M059J (cell line): ENCODE measurements at regions not wholly inside any gene's neighbourhood (a gene's known extent, or its start where the extent isn't known, plus 50 kb on each side); places are given as distances from the start of the nearest gene placed in this dataset.

ENCODE experiments used
- DNase-seq: peaks from one replicate; pipeline ENCODE4 v3.0.0-alpha.2; 2012; ENCODE audit warnings: low read depth

- peak; percentile 73 for DNase-seq
These were observed 300.5 kb downstream of the KLF6 start for GRCh38 chr10:3484306-3485056.

- DNase-seq = peak; percentile 93
These were observed 302.6 kb downstream of the KLF6 start for GRCh38 chr10:3482200-3482993.

DNA sequence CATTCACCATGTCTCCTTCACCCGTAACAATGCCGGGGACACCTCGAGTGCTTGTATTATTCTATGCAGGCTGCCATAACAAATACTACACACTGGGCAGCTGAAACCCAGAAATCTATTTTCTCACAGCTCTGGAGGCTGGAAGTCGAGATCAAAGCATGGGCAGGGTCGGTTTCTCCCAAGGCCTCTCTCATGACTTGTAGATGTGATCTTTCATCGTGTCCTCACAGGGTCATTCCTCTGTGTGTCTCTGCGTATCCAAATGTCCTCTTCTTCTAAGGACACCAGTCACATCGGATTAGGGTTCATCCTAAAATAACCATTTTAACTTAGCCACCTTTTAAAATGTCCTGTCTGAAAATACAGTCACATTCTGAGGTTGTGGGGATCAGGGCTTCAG lies 303.5 kb downstream of the KLF6 start:
- no peak for DNase-seq

DNA sequence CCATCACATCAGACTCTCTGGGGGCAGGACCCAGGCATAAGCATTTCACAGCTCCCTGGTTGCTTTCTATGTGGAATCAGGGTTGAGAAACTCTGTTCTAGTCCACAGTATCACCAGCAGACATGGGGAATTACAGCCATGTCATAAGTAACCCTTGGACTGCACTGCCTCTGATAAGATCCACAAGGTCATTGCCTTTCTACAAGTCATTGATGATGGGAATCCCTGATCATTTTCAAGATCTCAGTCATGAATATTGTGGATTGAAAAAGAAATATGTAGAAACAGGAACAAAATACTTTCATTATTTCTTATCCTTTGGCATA lies 304.1 kb downstream of the KLF6 start:
- DNase-seq = no peak

GRCh38 chr10:3480281-3480989 lies 304.6 kb downstream of the KLF6 start:
- DNase-seq = no peak

DNA sequence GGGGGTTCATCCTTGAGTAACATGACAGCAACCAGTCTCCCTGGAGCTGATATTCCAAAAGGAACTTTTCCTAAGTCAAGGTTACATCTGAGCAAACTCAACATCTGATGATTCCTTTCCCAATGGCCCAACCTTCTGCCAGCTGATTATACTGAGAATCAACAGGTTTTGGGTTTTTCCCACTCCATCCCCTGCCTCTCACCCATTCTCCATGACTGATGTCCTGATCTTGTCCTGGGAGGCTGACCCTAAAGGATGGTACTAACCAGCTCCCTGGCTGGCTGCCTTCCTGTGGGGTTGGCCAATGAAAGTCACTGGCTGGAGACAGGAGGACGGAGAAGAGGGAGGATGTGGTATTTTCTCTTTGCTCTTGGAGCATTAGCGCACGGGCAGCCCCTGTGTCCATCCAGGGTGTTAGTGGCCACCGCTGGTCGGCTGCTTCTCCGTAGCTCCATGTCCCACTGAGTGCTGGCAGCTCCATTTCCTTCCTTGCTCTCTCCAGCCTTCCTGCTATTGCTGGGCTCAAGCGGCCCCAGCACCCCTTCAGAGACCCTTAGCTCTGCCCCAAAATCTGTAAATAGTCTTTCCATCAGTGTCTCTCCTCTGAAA lies 306.2 kb upstream of the PITRM1 start:
- no peak for DNase-seq

DNA sequence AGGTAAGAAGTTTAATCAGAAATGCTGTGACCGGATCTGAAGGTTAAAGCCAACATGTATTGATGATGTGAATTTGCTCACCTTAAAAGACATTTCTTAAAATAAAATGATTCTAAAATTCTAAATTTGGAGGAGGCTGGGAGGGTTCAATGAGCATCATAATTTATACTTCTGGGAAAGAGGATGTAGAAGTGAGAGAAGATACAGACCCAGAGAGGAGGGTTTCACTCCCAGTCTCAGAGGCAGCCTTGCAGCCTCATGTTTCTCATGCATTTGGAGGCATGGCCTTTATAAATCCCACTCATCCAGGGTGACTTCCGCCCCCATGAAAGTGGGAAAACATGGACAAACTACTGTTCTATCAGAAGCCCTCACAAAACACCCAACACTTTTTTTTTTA lies 305.6 kb upstream of the PITRM1 start:
- no peak for DNase-seq

DNA sequence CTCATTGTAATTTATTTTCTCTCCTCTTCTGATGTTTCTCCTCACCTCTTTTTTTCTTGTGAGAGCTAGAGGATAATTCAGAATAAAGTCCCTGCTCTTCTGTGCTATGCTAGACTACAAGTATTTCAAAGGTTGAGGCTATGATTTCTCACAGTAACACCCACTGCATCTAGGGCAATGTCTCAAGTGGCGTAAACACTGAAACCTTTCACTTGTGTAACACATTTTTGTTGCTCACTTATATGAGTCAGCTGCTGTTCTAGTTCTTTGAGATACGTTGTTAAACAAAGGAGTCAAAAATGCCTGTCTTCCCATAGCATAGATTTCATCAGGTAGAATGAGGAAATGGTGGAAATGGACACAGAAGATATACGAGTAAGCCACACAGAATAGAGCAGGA lies 305.1 kb upstream of the PITRM1 start:
- no peak for DNase-seq

DNA sequence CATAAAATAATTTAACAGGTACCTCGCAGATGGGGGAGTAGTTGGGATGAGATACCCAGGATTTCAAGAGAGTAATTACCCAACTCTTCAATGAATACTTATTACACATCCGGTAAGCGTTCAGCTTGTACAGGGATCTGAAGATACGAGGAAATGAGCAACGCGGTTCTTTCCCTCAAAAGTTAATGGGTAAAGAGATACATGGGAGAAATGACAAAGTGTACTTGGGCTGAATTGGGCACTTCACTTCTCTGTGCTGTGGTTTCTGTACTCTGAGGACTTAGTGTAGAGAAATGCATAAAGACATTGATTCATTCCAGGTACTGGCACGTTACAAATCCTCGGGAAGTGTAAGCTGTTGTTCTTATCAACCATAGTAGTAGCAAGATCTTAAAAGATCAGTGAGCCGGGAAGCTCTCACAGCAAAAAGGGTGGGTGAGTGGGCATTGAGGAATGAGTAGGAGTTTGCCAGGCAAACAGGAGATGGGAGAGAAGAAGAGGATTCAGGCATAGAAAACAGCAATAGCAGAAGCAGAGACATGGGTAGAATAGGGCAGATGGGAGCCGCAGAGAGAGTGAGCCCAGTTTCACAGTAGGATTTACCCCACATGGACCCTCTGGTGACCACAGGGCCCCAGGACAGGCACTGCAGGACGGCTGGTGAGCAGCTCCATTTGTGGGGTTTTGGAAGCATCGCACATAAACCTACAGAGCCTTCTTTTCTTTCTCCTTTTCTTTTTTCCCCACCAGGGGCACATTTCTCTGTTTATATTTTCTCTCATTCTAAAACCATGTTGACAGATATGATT lies 304.3 kb upstream of the PITRM1 start:
- no peak for DNase-seq

- DNase-seq = no peak
These were observed 303.6 kb upstream of the PITRM1 start for GRCh38 chr10:3476186-3476585.

- no peak for DNase-seq
These were observed 302.8 kb upstream of the PITRM1 start for GRCh38 chr10:3475367-3475766.

- DNase-seq = no peak
These were observed 301.7 kb upstream of the PITRM1 start for GRCh38 chr10:3474266-3474665.

GRCh38 chr10:3473271-3473670 lies 300.7 kb upstream of the PITRM1 start:
- DNase-seq = no peak

GRCh38 chr10:3472287-3473051 lies 299.9 kb upstream of the PITRM1 start:
- peak; percentile 73 for DNase-seq

GRCh38 chr10:3471927-3472286 lies 299.3 kb upstream of the PITRM1 start:
- DNase-seq = no peak

GRCh38 chr10:3471472-3471871 lies 298.9 kb upstream of the PITRM1 start:
- DNase-seq = no peak

DNA sequence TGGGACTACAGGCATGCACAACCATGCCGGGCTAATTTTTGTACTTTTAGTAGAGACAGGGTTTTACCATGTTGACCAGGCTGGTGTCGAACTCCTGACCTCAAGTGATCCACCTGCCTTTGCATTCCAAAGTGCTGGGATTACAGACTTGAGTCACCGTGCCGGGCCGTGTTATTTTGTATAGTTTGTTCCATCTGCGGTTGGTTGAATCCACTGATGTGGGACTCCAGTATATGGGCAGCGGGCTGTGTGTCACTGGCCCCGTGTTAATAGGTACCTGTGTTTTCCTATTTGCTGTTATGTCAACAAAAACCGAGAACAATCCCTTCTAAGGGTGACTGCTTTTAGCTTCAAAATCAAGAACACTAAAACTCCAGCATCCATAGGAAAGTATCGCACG lies 297.6 kb upstream of the PITRM1 start:
- DNase-seq = peak; percentile 26

- DNase-seq = peak; percentile 55
These were observed 297.0 kb upstream of the PITRM1 start for GRCh38 chr10:3469639-3470020.

DNA sequence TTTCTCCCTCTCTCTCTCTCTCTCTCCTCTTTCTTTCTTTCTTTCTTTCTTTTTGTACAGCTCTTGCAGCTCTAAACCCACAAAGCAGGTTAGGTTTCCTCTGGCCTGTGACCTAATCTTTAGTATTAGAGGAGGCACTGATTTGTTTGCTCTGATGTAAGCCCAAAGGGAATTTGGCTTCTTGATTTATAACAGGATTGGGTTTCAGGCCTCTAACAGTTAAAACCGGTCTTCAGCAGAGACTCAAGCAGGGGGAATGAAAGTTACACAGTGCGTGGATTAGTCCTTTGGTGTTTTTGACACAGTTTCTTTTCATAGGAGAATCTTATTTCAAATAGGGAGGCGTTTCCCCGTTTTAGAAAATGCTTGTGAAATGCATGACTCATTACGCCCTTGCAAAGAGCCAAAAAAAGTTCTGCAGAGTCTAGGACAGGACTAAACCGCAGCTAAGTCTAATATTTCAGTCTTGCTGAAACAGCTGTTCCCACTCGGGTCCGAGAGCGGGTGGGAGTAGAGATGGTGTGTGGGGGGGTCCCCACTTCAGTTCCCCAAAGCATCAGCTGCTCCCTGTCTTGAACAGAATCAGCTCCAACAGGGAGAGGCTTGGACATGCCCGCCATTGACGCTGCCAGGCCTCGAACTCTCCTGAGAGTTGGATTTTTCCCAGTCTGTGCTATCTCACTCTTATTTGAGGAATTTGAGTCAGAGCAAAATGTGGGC lies 296.5 kb upstream of the PITRM1 start:
- DNase-seq = peak; percentile 87
